K562 (cell line): ENCODE measurements at regions not wholly inside any gene's neighbourhood (a gene's known extent, or its start where the extent isn't known, plus 50 kb on each side); places are given as distances from the start of the nearest gene placed in this dataset.

Source experiments
- ATAC-seq: fragments of 200-7000 bp; cut with Tn5 transposase; 3 replicates; pipeline ENCODE4 v1.9.1; 2020; ENCODE audit warnings: moderate library complexity
- BruUV-seq: library from RNA; stranded (reverse); fragments of 400-500 nt; replicated peaks from 2 replicates; lab custom pipeline; 2021; lab: Mats Ljungman, UMichigan
- CTCF ChIA-PET: fragments of 300-600 bp; formaldehyde crosslinking; extraction: SDS; loops from one replicate; lab custom pipeline; 2021; ENCODE audit warnings: low intra/inter-chr PET ratio; lab: Yijun Ruan, JAX
- POLR2A ChIA-PET: fragments of 300-600, 350-650 bp; sonication (Branson Sonifier 250); formaldehyde crosslinking; extraction: SDS; loops from one replicate; lab custom pipeline; 2021; ENCODE audit warnings: antibody characterized with exemption, inconsistent platforms; lab: Yijun Ruan, JAX
- DNase-seq, 4 experiments: peaks; one replicate each; pipeline versions ENCODE4 v3.0.0 to v3.0.0-alpha.2; 2011 to 2018; ENCODE audit warnings: low spot score in 3 of 4, mixed read lengths in 3 of 4; ENCODE audit errors: extremely low read depth in 1 of 4
- FAIRE-seq: peaks from 2 replicates; lab custom pipeline; 2011; peaks lifted over from hg19 to GRCh38; lab: Jason Lieb, UNC
- H2AFZ ChIP-seq: 2 replicates; pipeline ENCODE4 v1.6.0; 2011; ENCODE audit warnings: low read depth, low read length, control low read depth, inconsistent platforms
- H3K27ac ChIP-seq: fragments of 200-600 bp; 3 replicates; pipeline ENCODE4 v1.8.0; 2011; ENCODE audit warnings: low read depth, mild to moderate bottlenecking, control low read depth, inconsistent platforms, low read length, moderate library complexity, mixed read lengths; ENCODE audit errors: extremely low read depth
- H3K27me3 ChIP-seq, 2 experiments: fragments of 300-600 bp in 1 of 2; 2 replicates in 1 of 2; 3 replicates in 1 of 2; pipeline versions ENCODE4 v1.6.0 to v1.8.0; 2011; ENCODE audit warnings: inconsistent platforms in 2 of 2, low read length in 2 of 2, mild to moderate bottlenecking in 1 of 2, mixed read lengths in 1 of 2, moderate library complexity in 1 of 2; ENCODE audit not compliant: control insufficient read depth in 2 of 2, insufficient read depth in 2 of 2
- H3K36me3 ChIP-seq: fragments of 300-600 bp; 3 replicates; pipeline ENCODE4 v1.8.0; 2011; ENCODE audit warnings: mild to moderate bottlenecking, low read length, inconsistent platforms; ENCODE audit not compliant: control insufficient read depth, insufficient read depth
- H3K4me1 ChIP-seq, 2 experiments: fragments of 200-600 bp in 1 of 2; replicated peaks in 1 of 2; 2 replicates in 1 of 2; 3 replicates in 1 of 2; pipeline versions ENCODE4 v1.5.1 to v1.8.0; 2011; ENCODE audit warnings: inconsistent platforms in 2 of 2, low read length in 2 of 2, mild to moderate bottlenecking in 1 of 2, mixed read lengths in 1 of 2, moderate library complexity in 1 of 2; ENCODE audit not compliant: control insufficient read depth in 2 of 2, insufficient read depth in 2 of 2
- H3K4me2 ChIP-seq: 2 replicates; pipeline ENCODE4 v1.6.1; 2011; ENCODE audit warnings: low read length, control low read depth, inconsistent platforms, mixed read lengths; ENCODE audit not compliant: insufficient read depth
- H3K4me3 ChIP-seq: fragments of 200-600 bp; sonication (generic), shearing (Covaris generic); 2 replicates; pipeline ENCODE4 v1.5.1; 2016; ENCODE audit warnings: control low read depth, inconsistent platforms
- H3K79me2 ChIP-seq: fragments of 200-600 bp; 3 replicates; pipeline ENCODE4 v1.8.0; 2011; ENCODE audit warnings: low read length, inconsistent platforms; ENCODE audit not compliant: control insufficient read depth, insufficient read depth
- H3K9ac ChIP-seq, 2 experiments: 2 replicates each; pipeline versions ENCODE4 v1.6.0 to v1.6.1; 2011; ENCODE audit warnings: low read depth in 2 of 2, low read length in 2 of 2, control low read depth in 1 of 2, inconsistent platforms in 1 of 2, mild to moderate bottlenecking in 1 of 2, mixed read lengths in 1 of 2; ENCODE audit not compliant: insufficient read depth in 1 of 2
- H3K9me1 ChIP-seq: one replicate; pipeline ENCODE4 v1.6.0; 2011; ENCODE audit warnings: inconsistent platforms, mild to moderate bottlenecking, low read length, moderate library complexity; ENCODE audit not compliant: control insufficient read depth, insufficient read depth
- H3K9me3 ChIP-seq: replicated peaks from 2 replicates; pipeline ENCODE4 v1.5.1; 2011; ENCODE audit warnings: low read depth, low read length, inconsistent platforms; ENCODE audit not compliant: control insufficient read depth, insufficient read depth
- H4K20me1 ChIP-seq: replicated peaks from 2 replicates; pipeline ENCODE4 v1.6.1; 2011; ENCODE audit warnings: low read length, inconsistent platforms, mixed read lengths; ENCODE audit not compliant: control insufficient read depth, insufficient read depth
- CHCHD3 ChIP-seq: fragments of 250-450 bp; sonication (Bioruptor Pico); IDR thresholded peaks from 2 replicates; pipeline ENCODE4 v2.1.2; 2022; ENCODE audit warnings: mild to moderate bottlenecking
- IRF2 ChIP-seq: sonication (generic); formaldehyde crosslinking; IDR thresholded peaks from 2 replicates; pipeline ENCODE4 v1.8.1; 2022; ENCODE audit warnings: mild to moderate bottlenecking, missing genetic modification reagents
- NCOA2 ChIP-seq, 2 experiments: fragments of 450-650 bp; IDR thresholded peaks; 2 replicates each; pipeline ENCODE4 v1.6.1; 2018; ENCODE audit warnings: mild to moderate bottlenecking in 2 of 2, moderate library complexity in 1 of 2; ENCODE audit not compliant: partially characterized antibody in 2 of 2
- ZNF224 ChIP-seq: sonication (generic); formaldehyde crosslinking; IDR thresholded peaks from 2 replicates; pipeline ENCODE4 v1.8.0; 2022; ENCODE audit warnings: mild to moderate bottlenecking, missing genetic modification reagents
- ZNF778 ChIP-seq: fragments of 450-650 bp; formaldehyde crosslinking; IDR thresholded peaks from 2 replicates; pipeline ENCODE4 v1.4.0; 2020; ENCODE audit warnings: mild to moderate bottlenecking, moderate library complexity
- WGBS: fragments of 100-300 bp; shearing (Covaris generic); methylation state at CpG from one replicate; pipeline ENCODE4 v1.1.6; 2016; ENCODE audit warnings: low coverage, mixed read lengths; ENCODE audit not compliant: insufficient coverage; ENCODE audit errors: missing lambda C conversion rate; 5-methylcytosine and 5-hydroxymethylcytosine counted together
- in situ Hi-C: fragments of 300-500 bp; cut with MboI; formaldehyde crosslinking; loops from 4 replicates; pipeline ENCODE4 v1.15.0; 2018; ENCODE audit warnings: inconsistent platforms, mixed read lengths
- intact Hi-C: fragments of 100-400 bp; cut with micrococcal nuclease; formaldehyde crosslinking; loops from 2 replicates; pipeline ENCODE4 v1.14.2; 2022
- TF ChIP-seq, protein P1 (sequence below): fragments of 450-650 bp; IDR thresholded peaks from 2 replicates; pipeline ENCODE4 v1.7.1; 2018; ENCODE audit warnings: mild to moderate bottlenecking, low read depth; ENCODE audit not compliant: partially characterized antibody
- TF ChIP-seq, protein P2 (sequence below), 2 experiments: fragments of 450-650 bp; IDR thresholded peaks; 2 replicates each; pipeline ENCODE4 v1.6.1; 2016; ENCODE audit warnings: mild to moderate bottlenecking in 2 of 2, borderline replicate concordance in 1 of 2, low read depth in 1 of 2, moderate library complexity in 1 of 2
- TF ChIP-seq, protein P3 (sequence below): fragments of 200-800 bp; sonication (Bioruptor generic); IDR thresholded peaks from 2 replicates; pipeline ENCODE4 v1.6.1; 2017; ENCODE audit warnings: missing genetic modification characterization, missing compliant biosample characterization
- TF ChIP-seq, protein P4 (sequence below): sonication (generic); formaldehyde crosslinking; IDR thresholded peaks from 2 replicates; pipeline ENCODE4 v1.8.1; 2023; ENCODE audit warnings: mild to moderate bottlenecking, missing genetic modification reagents

DNA sequence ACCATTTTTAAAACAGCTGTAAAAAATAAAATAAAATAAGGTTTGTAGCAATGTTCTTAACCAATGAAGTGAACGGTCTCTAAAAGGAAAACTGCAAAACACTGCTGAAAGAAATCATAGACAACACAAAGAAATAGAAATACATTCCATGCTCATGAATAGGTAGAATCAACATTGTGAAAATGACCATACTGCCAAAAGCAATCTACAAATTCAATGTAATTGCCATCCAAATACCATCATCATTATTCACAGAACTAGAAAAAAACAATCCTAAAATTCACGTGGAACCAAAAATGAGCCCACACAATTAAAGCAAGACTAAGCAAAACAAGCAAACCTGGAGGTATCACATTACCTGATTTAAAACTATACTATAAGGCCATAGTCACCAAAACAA, 67.6 kb upstream of the RGMB start:
- ATAC-seq = no peak
- H3K27me3 ChIP-seq = no peaks in the 10 kb centered on the region
- in situ Hi-C loops (no loop called here), intact Hi-C loops (no loop called here)
- H3K79me2 ChIP-seq = no peaks in the 10 kb centered on the region
- ChIA-PET CTCF (no interaction called here), POLR2A (no interaction called here)
- H3K27ac ChIP-seq = no peak overlapping the region
- no peak overlapping the region for H2AFZ ChIP-seq
- WGBS = 3% methylated on average over 2 of the region's 2 CpGs
- no peak overlapping the region for H3K4me3 ChIP-seq
- H3K9ac ChIP-seq = no peak overlapping the region
- BruUV-seq = no TSS peak
- H3K4me2 ChIP-seq = no peak overlapping the region
- no peak for DNase-seq
- no peak for FAIRE-seq
- no peaks in the 10 kb centered on the region for H3K4me1 ChIP-seq
- no peaks in the 10 kb centered on the region for H3K36me3 ChIP-seq
- no peaks in the 10 kb centered on the region for H3K9me1 ChIP-seq
- H4K20me1 ChIP-seq = no peaks in the 10 kb centered on the region
- 0 out of 2 replicates have a peak, but pooled peaks cover under 1% of the 10 kb centered on the region for H3K9me3 ChIP-seq
- TF ChIP-seq, protein P1, sequence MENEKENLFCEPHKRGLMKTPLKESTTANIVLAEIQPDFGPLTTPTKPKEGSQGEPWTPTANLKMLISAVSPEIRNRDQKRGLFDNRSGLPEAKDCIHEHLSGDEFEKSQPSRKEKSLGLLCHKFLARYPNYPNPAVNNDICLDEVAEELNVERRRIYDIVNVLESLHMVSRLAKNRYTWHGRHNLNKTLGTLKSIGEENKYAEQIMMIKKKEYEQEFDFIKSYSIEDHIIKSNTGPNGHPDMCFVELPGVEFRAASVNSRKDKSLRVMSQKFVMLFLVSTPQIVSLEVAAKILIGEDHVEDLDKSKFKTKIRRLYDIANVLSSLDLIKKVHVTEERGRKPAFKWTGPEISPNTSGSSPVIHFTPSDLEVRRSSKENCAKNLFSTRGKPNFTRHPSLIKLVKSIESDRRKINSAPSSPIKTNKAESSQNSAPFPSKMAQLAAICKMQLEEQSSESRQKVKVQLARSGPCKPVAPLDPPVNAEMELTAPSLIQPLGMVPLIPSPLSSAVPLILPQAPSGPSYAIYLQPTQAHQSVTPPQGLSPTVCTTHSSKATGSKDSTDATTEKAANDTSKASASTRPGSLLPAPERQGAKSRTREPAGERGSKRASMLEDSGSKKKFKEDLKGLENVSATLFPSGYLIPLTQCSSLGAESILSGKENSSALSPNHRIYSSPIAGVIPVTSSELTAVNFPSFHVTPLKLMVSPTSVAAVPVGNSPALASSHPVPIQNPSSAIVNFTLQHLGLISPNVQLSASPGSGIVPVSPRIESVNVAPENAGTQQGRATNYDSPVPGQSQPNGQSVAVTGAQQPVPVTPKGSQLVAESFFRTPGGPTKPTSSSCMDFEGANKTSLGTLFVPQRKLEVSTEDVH = no peak
- TF ChIP-seq NCOA2 (IDR thresholded peaks at IDR 0.05; ENCODE audit: partially characterized antibody in 2 of 2) = no peak
- TF ChIP-seq ZNF778 (CRISPR knock-in tag) = no peak
- TF ChIP-seq, protein P2, sequence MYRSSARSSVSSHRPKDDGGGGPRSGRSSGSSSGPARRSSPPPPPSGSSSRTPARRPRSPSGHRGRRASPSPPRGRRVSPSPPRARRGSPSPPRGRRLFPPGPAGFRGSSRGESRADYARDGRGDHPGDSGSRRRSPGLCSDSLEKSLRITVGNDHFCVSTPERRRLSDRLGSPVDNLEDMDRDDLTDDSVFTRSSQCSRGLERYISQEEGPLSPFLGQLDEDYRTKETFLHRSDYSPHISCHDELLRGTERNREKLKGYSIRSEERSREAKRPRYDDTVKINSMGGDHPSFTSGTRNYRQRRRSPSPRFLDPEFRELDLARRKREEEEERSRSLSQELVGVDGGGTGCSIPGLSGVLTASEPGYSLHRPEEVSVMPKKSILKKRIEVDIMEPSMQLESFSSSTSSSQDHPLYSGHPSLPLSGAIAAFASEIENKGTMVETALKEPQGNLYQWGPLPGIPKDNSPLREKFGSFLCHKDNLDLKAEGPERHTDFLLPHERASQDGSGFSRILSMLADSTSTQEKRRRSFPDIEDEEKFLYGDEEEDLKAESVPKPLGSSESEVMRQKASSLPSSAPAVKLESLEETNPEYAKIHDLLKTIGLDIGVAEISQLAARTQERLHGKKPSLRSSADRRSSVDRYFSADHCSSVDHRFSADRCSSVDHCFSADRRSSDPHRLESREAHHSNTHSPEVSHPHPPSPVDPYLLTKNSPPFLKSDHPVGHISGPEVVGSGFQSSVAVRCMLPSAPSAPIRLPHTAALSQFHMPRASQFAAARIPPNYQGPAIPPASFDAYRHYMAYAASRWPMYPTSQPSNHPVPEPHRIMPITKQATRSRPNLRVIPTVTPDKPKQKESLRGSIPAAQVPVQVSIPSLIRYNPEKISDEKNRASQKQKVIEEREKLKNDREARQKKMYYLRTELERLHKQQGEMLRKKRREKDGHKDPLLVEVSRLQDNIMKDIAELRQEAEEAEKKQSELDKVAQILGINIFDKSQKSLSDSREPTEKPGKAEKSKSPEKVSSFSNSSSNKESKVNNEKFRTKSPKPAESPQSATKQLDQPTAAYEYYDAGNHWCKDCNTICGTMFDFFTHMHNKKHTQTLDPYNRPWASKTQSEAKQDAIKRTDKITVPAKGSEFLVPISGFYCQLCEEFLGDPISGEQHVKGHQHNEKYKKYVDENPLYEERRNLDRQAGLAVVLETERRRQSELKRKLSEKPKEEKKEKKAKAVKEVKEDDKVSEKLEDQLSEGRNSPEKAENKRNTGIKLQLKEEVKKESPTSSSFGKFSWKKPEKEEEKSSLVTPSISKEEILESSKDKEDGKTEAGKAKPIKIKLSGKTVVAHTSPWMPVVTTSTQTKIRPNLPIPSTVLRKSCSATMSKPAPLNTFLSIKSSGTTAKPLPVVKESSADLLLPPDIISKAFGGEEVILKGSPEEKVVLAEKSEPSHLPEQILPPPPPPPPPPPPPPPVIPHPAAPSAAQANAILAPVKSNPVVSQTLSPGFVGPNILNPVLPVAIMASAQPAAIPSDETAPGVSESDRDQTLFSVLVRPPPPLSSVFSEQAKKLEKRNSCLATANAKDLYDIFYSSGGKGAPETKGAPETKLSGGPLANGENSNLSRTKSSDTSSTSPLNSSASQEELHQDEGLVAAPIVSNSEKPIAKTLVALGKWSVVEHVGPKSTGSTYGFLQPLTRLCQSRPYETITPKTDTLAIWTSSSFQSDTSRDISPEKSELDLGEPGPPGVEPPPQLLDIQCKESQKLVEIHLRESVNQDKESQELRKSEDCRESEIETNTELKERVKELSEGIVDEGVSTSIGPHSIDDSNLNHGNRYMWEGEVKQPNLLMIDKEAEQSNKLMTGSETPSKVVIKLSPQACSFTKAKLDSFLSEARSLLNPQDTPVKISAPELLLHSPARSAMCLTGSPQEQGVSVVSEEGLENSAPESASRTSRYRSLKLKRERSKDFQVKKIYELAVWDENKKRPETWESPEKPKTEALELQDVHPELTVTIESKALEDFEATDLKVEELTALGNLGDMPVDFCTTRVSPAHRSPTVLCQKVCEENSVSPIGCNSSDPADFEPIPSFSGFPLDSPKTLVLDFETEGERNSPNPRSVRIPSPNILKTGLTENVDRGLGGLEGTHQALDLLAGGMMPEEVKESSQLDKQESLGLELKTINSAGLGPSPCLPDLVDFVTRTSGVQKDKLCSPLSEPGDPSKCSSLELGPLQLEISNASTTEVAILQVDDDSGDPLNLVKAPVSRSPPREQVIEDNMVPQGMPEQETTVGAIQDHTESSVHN (IDR thresholded peaks at IDR 0.05; ENCODE audit: borderline replicate concordance in 1 of 2, low read depth in 1 of 2) = no peak
- TF ChIP-seq IRF2 (CRISPR knock-in tag) = no peak
- no peak for TF ChIP-seq ZNF224 (CRISPR knock-in tag)
- TF ChIP-seq, protein P3, sequence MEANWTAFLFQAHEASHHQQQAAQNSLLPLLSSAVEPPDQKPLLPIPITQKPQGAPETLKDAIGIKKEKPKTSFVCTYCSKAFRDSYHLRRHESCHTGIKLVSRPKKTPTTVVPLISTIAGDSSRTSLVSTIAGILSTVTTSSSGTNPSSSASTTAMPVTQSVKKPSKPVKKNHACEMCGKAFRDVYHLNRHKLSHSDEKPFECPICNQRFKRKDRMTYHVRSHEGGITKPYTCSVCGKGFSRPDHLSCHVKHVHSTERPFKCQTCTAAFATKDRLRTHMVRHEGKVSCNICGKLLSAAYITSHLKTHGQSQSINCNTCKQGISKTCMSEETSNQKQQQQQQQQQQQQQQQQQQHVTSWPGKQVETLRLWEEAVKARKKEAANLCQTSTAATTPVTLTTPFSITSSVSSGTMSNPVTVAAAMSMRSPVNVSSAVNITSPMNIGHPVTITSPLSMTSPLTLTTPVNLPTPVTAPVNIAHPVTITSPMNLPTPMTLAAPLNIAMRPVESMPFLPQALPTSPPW = no peak
- TF ChIP-seq CHCHD3 (CRISPR knock-in tag) = no peak
- TF ChIP-seq, protein P4, sequence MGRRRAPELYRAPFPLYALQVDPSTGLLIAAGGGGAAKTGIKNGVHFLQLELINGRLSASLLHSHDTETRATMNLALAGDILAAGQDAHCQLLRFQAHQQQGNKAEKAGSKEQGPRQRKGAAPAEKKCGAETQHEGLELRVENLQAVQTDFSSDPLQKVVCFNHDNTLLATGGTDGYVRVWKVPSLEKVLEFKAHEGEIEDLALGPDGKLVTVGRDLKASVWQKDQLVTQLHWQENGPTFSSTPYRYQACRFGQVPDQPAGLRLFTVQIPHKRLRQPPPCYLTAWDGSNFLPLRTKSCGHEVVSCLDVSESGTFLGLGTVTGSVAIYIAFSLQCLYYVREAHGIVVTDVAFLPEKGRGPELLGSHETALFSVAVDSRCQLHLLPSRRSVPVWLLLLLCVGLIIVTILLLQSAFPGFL (CRISPR knock-in tag) = no peak
